ENCODE measurements at regions not wholly inside any gene's neighbourhood (a gene's known extent, or its start where the extent isn't known, plus 50 kb on each side); places are given as distances from the start of the nearest gene placed in this dataset.

DNA sequence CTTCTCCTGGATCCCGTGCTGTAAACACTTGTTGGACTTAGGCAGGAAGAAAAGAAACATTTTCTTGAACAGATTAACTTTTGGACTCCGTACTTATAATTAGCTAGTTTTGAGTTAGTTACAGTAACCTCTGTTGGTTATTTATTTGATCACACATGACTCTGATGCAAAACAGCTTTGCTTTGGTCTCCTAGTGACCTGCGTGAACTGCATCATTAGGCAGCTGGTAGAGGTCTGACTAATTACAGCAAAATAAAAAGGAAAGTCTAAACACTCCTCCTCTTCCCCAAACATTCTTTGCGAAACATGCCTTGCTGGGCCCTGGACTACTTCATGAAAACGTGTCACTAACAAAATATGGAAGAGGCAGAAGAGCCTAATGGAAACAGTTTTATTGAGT lies 61.1 kb upstream of the ZFP64 start:
- TF ChIP-seq CTCF (conservative IDR thresholded peaks at IDR 0.05; ENCODE audit: low read length) (no peak), EZH2phosphoT487 (IDR thresholded peaks at IDR 0.05; ENCODE audit: borderline replicate concordance) (no peak)
